GM12892 (cell line): ENCODE measurements at regions not wholly inside any gene's neighbourhood (a gene's known extent, or its start where the extent isn't known, plus 50 kb on each side); places are given as distances from the start of the nearest gene placed in this dataset.

Experiments used
- POLR2A ChIP-seq: IDR thresholded peaks from 2 replicates; pipeline ENCODE4 v1.6.1; 2011; ENCODE audit warnings: low read depth, low read length, control low read depth
- POLR2AphosphoS5 ChIP-seq: IDR thresholded peaks from 2 replicates; pipeline ENCODE4 v1.6.1; 2011; ENCODE audit warnings: low read depth, low read length, control low read depth
- TAF1 ChIP-seq: IDR thresholded peaks from 2 replicates; pipeline ENCODE4 v1.6.1; 2011; ENCODE audit warnings: low read depth, mild to moderate bottlenecking, control low read depth, low read length, borderline replicate concordance

DNA sequence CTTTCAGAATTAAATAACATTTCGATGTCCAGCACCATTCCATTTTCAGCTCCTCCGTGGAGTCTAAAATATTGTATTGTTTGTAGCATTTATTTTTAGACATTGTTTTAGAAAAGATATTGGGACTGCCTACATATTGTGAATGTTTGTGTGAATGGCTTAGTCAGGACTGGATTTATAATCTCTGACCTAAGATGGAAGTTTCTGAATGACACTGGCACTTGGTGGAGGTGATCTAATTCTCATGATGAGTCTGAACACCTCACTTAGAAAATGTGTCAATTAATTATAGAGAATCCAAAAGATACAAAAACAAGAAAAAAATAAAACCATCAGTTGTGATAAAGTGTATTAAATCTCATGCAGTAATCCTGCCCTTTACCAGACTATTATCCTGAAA, 60.8 kb upstream of the HBS1L start:
- TF ChIP-seq POLR2AphosphoS5, result no peak
- no peak for TF ChIP-seq POLR2A
- no peak for TF ChIP-seq TAF1
